ENCODE measurements at regions not wholly inside any gene's neighbourhood (a gene's known extent, or its start where the extent isn't known, plus 50 kb on each side); places are given as distances from the start of the nearest gene placed in this dataset.
"Not testable (repeated sequence)": the region's sequence is repeated elsewhere in the genome, so short reads cannot be mapped to it uniquely, and the experiment has no call there.

DNA sequence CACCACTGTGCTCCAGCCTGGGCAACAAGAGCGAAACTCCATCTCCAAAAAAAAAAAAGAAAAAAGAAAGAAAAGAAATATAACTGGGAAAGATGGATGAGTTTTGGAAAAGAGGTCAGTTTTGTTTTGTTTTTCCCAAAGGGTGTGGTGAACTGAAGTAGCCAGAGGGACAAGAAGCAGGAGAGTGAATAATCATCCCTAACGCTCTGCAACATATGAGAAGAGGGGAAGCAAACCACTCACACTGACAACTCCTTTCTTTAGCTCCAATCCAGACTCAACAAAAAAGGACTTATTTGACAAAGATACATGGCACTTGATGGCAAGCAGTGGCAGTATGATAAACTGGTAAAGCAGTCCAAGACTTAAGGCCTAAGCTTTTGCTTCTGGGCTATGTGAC, 176.1 kb upstream of the HMHB1 start:
- H3K4me1 ChIP-seq: no peaks in the 10 kb centered on the region
- H3K9ac ChIP-seq (ENCODE audit: low read depth in 2 of 2, low read length in 2 of 2): no peak overlapping the region
- H3K27ac ChIP-seq: no peak overlapping the region
- no peaks in the 10 kb centered on the region for H3K27me3 ChIP-seq
- intact Hi-C loops (cut with DNase I): no loop called here
- TF ChIP-seq, protein P1, sequence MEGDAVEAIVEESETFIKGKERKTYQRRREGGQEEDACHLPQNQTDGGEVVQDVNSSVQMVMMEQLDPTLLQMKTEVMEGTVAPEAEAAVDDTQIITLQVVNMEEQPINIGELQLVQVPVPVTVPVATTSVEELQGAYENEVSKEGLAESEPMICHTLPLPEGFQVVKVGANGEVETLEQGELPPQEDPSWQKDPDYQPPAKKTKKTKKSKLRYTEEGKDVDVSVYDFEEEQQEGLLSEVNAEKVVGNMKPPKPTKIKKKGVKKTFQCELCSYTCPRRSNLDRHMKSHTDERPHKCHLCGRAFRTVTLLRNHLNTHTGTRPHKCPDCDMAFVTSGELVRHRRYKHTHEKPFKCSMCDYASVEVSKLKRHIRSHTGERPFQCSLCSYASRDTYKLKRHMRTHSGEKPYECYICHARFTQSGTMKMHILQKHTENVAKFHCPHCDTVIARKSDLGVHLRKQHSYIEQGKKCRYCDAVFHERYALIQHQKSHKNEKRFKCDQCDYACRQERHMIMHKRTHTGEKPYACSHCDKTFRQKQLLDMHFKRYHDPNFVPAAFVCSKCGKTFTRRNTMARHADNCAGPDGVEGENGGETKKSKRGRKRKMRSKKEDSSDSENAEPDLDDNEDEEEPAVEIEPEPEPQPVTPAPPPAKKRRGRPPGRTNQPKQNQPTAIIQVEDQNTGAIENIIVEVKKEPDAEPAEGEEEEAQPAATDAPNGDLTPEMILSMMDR (IDR thresholded peaks at IDR 0.05): no peak
- DNase-seq: no peak
- no peak overlapping the region for H3K4me3 ChIP-seq
- H3K9me3 ChIP-seq: no peaks in the 10 kb centered on the region
- H3K36me3 ChIP-seq: no peaks in the 10 kb centered on the region

DNA sequence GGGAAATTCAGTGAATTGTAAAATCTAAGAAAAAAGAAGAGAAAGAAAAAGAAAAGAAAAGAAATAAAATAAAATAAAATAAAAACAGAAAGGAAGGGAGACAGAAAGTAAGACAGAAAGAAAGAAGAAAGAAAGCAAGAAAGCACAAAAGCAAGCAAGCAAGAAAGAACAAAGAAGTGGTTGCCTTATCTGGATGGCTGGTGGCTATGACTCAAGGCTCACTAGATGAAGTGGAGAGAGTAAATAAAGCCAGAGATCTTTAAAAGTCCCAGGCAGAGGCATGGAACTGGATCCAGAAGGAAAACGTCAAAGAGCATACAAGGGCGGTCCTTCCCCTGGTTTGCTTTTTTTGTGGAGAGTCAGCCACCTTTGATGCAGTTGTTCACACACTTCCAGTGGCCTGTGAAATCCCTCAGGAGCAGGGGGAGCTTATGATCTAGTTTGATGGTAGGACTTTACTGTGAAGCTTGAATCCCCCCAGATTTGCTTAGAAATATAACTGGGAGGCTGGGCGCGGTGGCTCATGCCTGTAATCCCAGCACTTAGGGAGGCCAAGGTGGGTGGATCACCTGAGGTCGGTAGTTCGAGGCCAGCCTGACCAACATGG, 176.7 kb upstream of the HMHB1 start:
- no peak overlapping the region for H3K9ac ChIP-seq (ENCODE audit: low read depth in 2 of 2, low read length in 2 of 2)
- H3K27me3 ChIP-seq: no peaks in the 10 kb centered on the region
- no peaks in the 10 kb centered on the region for H3K36me3 ChIP-seq
- intact Hi-C loops (cut with DNase I): no loop called here
- H3K9me3 ChIP-seq: no peaks in the 10 kb centered on the region
- no peak overlapping the region for H3K27ac ChIP-seq
- TF ChIP-seq, protein P1 (IDR thresholded peaks at IDR 0.05): no peak
- no peak for DNase-seq
- H3K4me3 ChIP-seq: no peak overlapping the region
- no peaks in the 10 kb centered on the region for H3K4me1 ChIP-seq

DNA sequence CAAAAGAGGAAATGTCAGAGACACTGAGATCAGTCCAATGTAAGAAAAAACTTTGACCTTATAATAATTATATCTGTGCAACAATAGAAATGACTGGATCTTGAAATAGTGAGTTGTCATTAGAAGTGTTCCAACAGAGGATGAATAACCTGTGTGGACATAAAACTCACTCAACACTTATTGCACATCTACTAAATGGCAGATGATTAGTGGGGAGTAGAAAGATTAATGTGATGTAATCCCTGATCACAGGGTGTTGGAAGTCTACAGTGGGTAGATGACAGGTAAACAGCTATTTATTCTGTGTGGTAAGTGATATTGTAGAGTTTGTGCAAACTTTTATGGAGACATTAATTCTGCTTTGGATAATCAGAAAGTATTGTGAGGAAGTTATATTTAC, 177.3 kb upstream of the HMHB1 start:
- DNase-seq: no peak
- H3K4me3 ChIP-seq: no peak overlapping the region
- no peaks in the 10 kb centered on the region for H3K9me3 ChIP-seq
- H3K36me3 ChIP-seq: no peaks in the 10 kb centered on the region
- no peak overlapping the region for H3K27ac ChIP-seq
- intact Hi-C loops (cut with DNase I): no loop called here
- H3K27me3 ChIP-seq: no peaks in the 10 kb centered on the region
- TF ChIP-seq, protein P1 (IDR thresholded peaks at IDR 0.05): no peak
- H3K9ac ChIP-seq (ENCODE audit: low read depth in 2 of 2, low read length in 2 of 2): no peak overlapping the region
- H3K4me1 ChIP-seq: no peaks in the 10 kb centered on the region

DNA sequence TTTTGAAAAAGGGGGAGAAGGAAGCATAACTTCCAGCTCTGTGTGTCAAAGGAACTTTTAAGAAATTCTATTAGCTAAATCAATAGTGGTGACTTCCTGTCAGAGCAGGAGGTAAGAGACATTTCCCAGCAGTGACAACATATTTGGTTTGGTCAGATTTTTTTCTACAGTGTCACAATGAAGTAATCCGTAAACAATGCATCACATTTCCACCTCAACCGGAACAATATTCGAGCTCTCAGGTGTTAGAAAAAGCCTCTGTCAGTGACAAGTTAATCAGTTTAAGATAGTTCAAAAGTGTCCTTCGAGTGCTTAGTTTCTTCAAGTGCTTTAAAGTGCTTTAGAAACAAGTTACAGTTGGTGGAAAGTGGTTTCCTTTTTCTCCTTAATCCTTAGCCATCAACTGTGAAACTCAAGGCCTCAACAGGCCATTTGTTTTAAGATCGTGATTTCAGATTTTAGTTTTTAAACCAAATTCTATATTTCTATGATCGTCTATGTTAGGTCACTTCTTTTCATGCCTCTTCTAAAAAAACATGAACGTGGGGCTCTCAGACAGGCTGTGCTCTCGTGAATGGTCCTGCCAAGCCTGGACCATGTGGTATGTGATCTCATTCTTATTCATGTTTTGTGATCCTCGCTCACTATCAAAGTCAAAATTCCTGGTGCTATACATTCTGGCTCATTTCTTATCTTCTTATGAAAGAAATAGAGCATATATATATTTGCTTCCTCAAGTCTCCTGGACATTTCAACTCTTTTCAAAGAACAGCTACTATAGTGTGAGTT, 181.9 kb upstream of the HMHB1 start:
- H3K27me3 ChIP-seq: no peaks in the 10 kb centered on the region
- TF ChIP-seq, protein P1 (IDR thresholded peaks at IDR 0.05): no peak
- no peak overlapping the region for H3K27ac ChIP-seq
- H3K36me3 ChIP-seq: no peaks in the 10 kb centered on the region
- intact Hi-C loops (cut with DNase I): no loop called here
- H3K4me1 ChIP-seq: no peaks in the 10 kb centered on the region
- no peak overlapping the region for H3K9ac ChIP-seq (ENCODE audit: low read depth in 2 of 2, low read length in 2 of 2)
- no peaks in the 10 kb centered on the region for H3K9me3 ChIP-seq
- no peak for DNase-seq
- H3K4me3 ChIP-seq: no peak overlapping the region

DNA sequence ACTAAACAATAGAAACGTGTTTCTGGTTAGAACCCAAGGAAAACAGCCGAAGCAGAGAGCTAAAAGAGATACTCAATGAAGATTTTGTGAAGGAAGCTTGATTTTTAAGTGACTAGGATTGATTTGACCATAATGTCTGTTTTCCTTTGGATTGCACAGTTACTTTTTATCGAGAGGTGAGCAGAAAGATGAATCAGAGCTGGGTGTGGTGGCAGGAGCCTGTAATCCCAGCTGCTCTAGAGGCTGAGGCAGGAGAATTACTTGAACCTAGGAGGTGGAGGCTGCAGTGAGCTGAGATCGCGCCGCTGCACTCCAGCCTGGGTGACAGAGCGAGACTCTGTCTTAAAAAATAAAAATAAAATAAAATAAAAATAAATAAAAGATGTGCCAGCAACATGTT, 186.9 kb upstream of the HMHB1 start:
- H3K27me3 ChIP-seq; H3K9me3 ChIP-seq; H3K4me3 ChIP-seq; H3K27ac ChIP-seq; intact Hi-C loops (cut with DNase I); H3K4me1 ChIP-seq; DNase-seq; H3K36me3 ChIP-seq; H3K9ac ChIP-seq (ENCODE audit: low read depth in 2 of 2, low read length in 2 of 2): not testable (repeated sequence)

DNA sequence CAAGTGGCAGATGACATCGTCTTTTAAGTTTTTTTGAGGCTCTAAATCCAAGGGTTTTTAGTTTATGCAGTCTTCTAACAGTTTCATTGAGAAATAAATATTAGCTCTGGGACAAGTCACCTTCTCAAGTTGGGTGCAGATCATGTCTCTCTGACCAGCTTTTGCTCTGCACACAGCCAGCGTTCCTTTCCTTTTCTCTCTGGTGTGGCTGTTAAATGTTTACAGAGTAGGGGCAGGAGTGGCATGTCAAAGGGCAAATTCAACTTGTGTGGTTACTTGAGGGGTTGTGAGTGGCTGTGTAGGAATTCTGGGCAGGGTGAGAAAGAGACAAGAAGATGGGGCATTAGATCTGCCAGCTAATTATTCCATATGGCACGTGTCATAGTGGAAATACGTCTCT, 187.5 kb upstream of the HMHB1 start:
- Histone ChIP-seq H3K9me3 (no peaks in the 10 kb centered on the region), H3K36me3 (no peaks in the 10 kb centered on the region), H3K27me3 (no peaks in the 10 kb centered on the region), H3K27ac (no peak overlapping the region), H3K9ac (ENCODE audit: low read depth in 2 of 2, low read length in 2 of 2) (no peak overlapping the region), H3K4me1 (no peaks in the 10 kb centered on the region), H3K4me3 (no peak overlapping the region)
- TF ChIP-seq, protein P1 (IDR thresholded peaks at IDR 0.05): no peak
- DNase-seq: no peak
- intact Hi-C loops (cut with DNase I): no loop called here

Data from colonic mucosa (tissue), 4 donors.